ENCODE measurements at regions not wholly inside any gene's neighbourhood (a gene's known extent, or its start where the extent isn't known, plus 50 kb on each side); places are given as distances from the start of the nearest gene placed in this dataset.
A peak's percentile ranks its signal among the peaks of the same experiment; 100 is the strongest.

GRCh38 chr17:56648321-56648720 lies 54.8 kb downstream of the NOG start:
- TF ChIP-seq CTCF (IDR thresholded peaks at IDR 0.05), result no peak
- no peak for TF ChIP-seq ZFX (IDR thresholded peaks at IDR 0.05; ENCODE audit: borderline replicate concordance)
- H3K27ac ChIP-seq, result no peak overlapping the region

- TF ChIP-seq ZFX (IDR thresholded peaks at IDR 0.05; ENCODE audit: borderline replicate concordance) (no peak), CTCF (IDR thresholded peaks at IDR 0.05) (no peak)
- H3K27ac ChIP-seq, result no peak overlapping the region
Measured at GRCh38 chr17:56648806-56649205, 55.3 kb downstream of the NOG start.

- H3K27ac ChIP-seq, result no peak overlapping the region
- TF ChIP-seq CTCF (IDR thresholded peaks at IDR 0.05), result no peak
- TF ChIP-seq ZFX (IDR thresholded peaks at IDR 0.05; ENCODE audit: borderline replicate concordance), result no peak
Measured at GRCh38 chr17:56652628-56653027, 59.1 kb downstream of the NOG start.

- TF ChIP-seq CTCF (IDR thresholded peaks at IDR 0.05) (peak; percentile 28; the same call in 1 of the 2 replicates), ZFX (IDR thresholded peaks at IDR 0.05; ENCODE audit: borderline replicate concordance) (no peak)
- no peak overlapping the region for H3K27ac ChIP-seq
Measured at GRCh38 chr17:56653877-56654276, 60.4 kb downstream of the NOG start.

GRCh38 chr17:56656701-56657327 lies 63.3 kb downstream of the NOG start:
- H3K27ac ChIP-seq, result no peak overlapping the region
- TF ChIP-seq CTCF (IDR thresholded peaks at IDR 0.05), result no peak
- no peak for TF ChIP-seq ZFX (IDR thresholded peaks at IDR 0.05; ENCODE audit: borderline replicate concordance)

GRCh38 chr17:56658648-56659047 lies 65.1 kb downstream of the NOG start:
- TF ChIP-seq CTCF (IDR thresholded peaks at IDR 0.05) (no peak), ZFX (IDR thresholded peaks at IDR 0.05; ENCODE audit: borderline replicate concordance) (no peak)
- H3K27ac ChIP-seq, result no peak overlapping the region

GRCh38 chr17:56659622-56660021 lies 66.1 kb downstream of the NOG start:
- H3K27ac ChIP-seq, result no peak overlapping the region
- TF ChIP-seq CTCF (IDR thresholded peaks at IDR 0.05) (no peak), ZFX (IDR thresholded peaks at IDR 0.05; ENCODE audit: borderline replicate concordance) (no peak)

Data from 22Rv1 (cell line).